ENCODE measurements at regions not wholly inside any gene's neighbourhood (a gene's known extent, or its start where the extent isn't known, plus 50 kb on each side); places are given as distances from the start of the nearest gene placed in this dataset.

GRCh38 chr10:28060031-28060607, 61.2 kb upstream of the ODAD2 start:
- DNase-seq (ENCODE audit: low spot score in 2 of 2) (no peak), ATAC-seq (no peak)
- H3K9me3 Mint-ChIP-seq: no peaks in the 10 kb centered on the region
- no peak overlapping the region for H3K27ac Mint-ChIP-seq
- H3K36me3 Mint-ChIP-seq: peaks cover 17 to 23% of the 10 kb centered on the region in 2 donors

- DNase-seq (ENCODE audit: low spot score in 2 of 2): no peak
- H3K36me3 Mint-ChIP-seq: peaks cover 17 to 23% of the 10 kb centered on the region in 2 donors
- H3K27ac Mint-ChIP-seq: no peak overlapping the region
- no peaks in the 10 kb centered on the region for H3K9me3 Mint-ChIP-seq
- ATAC-seq: no peak
Measured at GRCh38 chr10:28058746-28059145, 59.9 kb upstream of the ODAD2 start.

GRCh38 chr10:28054228-28054860, 55.5 kb upstream of the ODAD2 start:
- Mint-ChIP-seq H3K27ac (no peak overlapping the region), H3K9me3 (no peaks in the 10 kb centered on the region), H3K36me3 (peaks cover 17 to 23% of the 10 kb centered on the region in 2 donors)
- DNase-seq (ENCODE audit: low spot score in 2 of 2): no peak
- ATAC-seq: no peak

- Mint-ChIP-seq H3K9me3 (no peaks in the 10 kb centered on the region), H3K27ac (no peak overlapping the region), H3K36me3 (no peaks in the 10 kb centered on the region)
- DNase-seq (ENCODE audit: low spot score in 2 of 2) (no peak), ATAC-seq (no peak)
Measured at GRCh38 chr10:28049286-28049685, 50.4 kb upstream of the ODAD2 start.

Measured in activated naive CD4-positive, alpha-beta T cell treated with anti-CD3 and anti-CD28 coated beads, Interleukin-2, amount 50 U/mL, for 72 hours (primary cell).